OCI-LY3 (cell line): ENCODE measurements at regions not wholly inside any gene's neighbourhood (a gene's known extent, or its start where the extent isn't known, plus 50 kb on each side); places are given as distances from the start of the nearest gene placed in this dataset.

Source experiments
- H2AFZ ChIP-seq: fragments of 200-600, 300-600 bp; shearing (Covaris generic); 2 replicates; pipeline ENCODE4 v1.6.0; 2014; ENCODE audit warnings: antibody characterized with exemption, low read depth, low read length
- H3K27ac ChIP-seq: fragments of 200-600, 300-600 bp; sonication (generic); 2 replicates; pipeline ENCODE4 v1.5.1; 2014; ENCODE audit warnings: mild to moderate bottlenecking, low read length, moderate library complexity, mixed read lengths
- H3K27me3 ChIP-seq: fragments of 200-600, 300-600 bp; sonication (generic); 2 replicates; pipeline ENCODE4 v1.6.1; 2014; ENCODE audit warnings: low read depth, low read length, mixed read lengths
- H3K36me3 ChIP-seq: fragments of 200-600, 300-600 bp; sonication (generic); replicated peaks from 2 replicates; pipeline ENCODE3; 2014; ENCODE audit warnings: low read depth, low read length, mixed read lengths
- H3K4me1 ChIP-seq: fragments of 300-600, 200-600 bp; sonication (generic); 2 replicates; pipeline ENCODE4 v1.6.1; 2014; ENCODE audit warnings: low read length, mixed read lengths
- H3K4me2 ChIP-seq: fragments of 200-600, 300-600 bp; sonication (generic); 2 replicates; pipeline ENCODE4 v1.6.1; 2014; ENCODE audit warnings: low read length, mixed read lengths
- H3K4me3 ChIP-seq: fragments of 300-600, 200-600 bp; sonication (generic); 2 replicates; pipeline ENCODE4 v1.5.1; 2014; ENCODE audit warnings: antibody characterized with exemption, mild to moderate bottlenecking, low read length, moderate library complexity
- H3K79me2 ChIP-seq: fragments of 300-600, 200-600 bp; shearing (Covaris generic); 2 replicates; pipeline ENCODE4 v1.6.1; 2014; ENCODE audit warnings: mild to moderate bottlenecking, low read length, mixed read lengths
- H3K9ac ChIP-seq: fragments of 300-600, 200-600 bp; shearing (Covaris generic); 2 replicates; pipeline ENCODE4 v1.6.0; 2014; ENCODE audit warnings: mild to moderate bottlenecking, low read length, moderate library complexity
- H3K9me3 ChIP-seq: fragments of 200-600, 300-600 bp; shearing (Covaris generic); 2 replicates; pipeline ENCODE4 v1.6.1; 2014; ENCODE audit warnings: low read length, mixed read lengths; ENCODE audit not compliant: insufficient read depth
- H4K20me1 ChIP-seq: fragments of 200-600, 300-600 bp; sonication (generic); 2 replicates; pipeline ENCODE4 v1.6.1; 2016; ENCODE audit warnings: low read length, mixed read lengths; ENCODE audit not compliant: insufficient read depth
- CTCF ChIP-seq: fragments of 200-600, 300-600 bp; sonication (generic); IDR thresholded peaks from 2 replicates; pipeline ENCODE4 v1.5.1; 2014; ENCODE audit warnings: antibody characterized with exemption, low read length, low read depth
- EZH2phosphoT487 ChIP-seq: fragments of 200-600 bp; shearing (Covaris generic); IDR thresholded peaks from 2 replicates; pipeline ENCODE4 v1.6.1; 2018; ENCODE audit warnings: antibody characterized with exemption, mixed run types, low read depth

- H3K9ac ChIP-seq = no peak overlapping the region
- no peaks in the 10 kb centered on the region for H3K79me2 ChIP-seq
- TF ChIP-seq EZH2phosphoT487 (no peak), CTCF (no peak)
- H3K4me3 ChIP-seq = no peak overlapping the region
- H2AFZ ChIP-seq = no peak overlapping the region
- H4K20me1 ChIP-seq = no peaks in the 10 kb centered on the region
- H3K27ac ChIP-seq = no peak overlapping the region
- no peaks in the 10 kb centered on the region for H3K36me3 ChIP-seq
- H3K27me3 ChIP-seq = no peaks in the 10 kb centered on the region
- no peaks in the 10 kb centered on the region for H3K9me3 ChIP-seq
- H3K4me1 ChIP-seq = no peaks in the 10 kb centered on the region
- no peak overlapping the region for H3K4me2 ChIP-seq
Measured at GRCh38 chr10:44468525-44468924, 83.6 kb upstream of the CXCL12 start.

DNA sequence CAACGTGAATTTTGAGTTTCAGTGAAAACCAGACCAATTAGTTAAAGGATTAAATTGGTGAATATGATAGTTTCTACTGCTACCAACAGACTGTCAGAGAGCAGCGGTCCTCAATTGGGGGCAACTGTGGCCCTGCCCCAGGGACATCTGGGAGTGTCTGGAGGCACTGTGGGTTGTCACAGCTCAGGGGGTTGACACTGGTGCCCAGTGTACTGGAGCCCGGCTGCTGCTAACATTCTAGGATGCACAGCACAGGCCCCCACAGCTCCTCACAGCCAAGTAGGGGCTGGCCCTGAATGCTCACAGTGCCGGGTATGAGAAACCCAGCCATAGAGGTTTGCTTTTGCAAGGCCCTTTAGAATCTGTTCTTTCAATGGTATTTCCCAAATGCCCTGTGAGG lies 84.1 kb upstream of the CXCL12 start:
- H3K27ac ChIP-seq = no peak overlapping the region
- no peaks in the 10 kb centered on the region for H3K36me3 ChIP-seq
- TF ChIP-seq EZH2phosphoT487 (no peak), CTCF (no peak)
- H3K9me3 ChIP-seq = no peaks in the 10 kb centered on the region
- no peak overlapping the region for H3K4me3 ChIP-seq
- no peaks in the 10 kb centered on the region for H3K4me1 ChIP-seq
- no peak overlapping the region for H3K4me2 ChIP-seq
- no peaks in the 10 kb centered on the region for H4K20me1 ChIP-seq
- H3K9ac ChIP-seq = no peak overlapping the region
- H3K27me3 ChIP-seq = no peaks in the 10 kb centered on the region
- no peak overlapping the region for H2AFZ ChIP-seq
- no peaks in the 10 kb centered on the region for H3K79me2 ChIP-seq

GRCh38 chr10:44470784-44471183 lies 85.9 kb upstream of the CXCL12 start:
- Histone ChIP-seq H3K36me3 (no peaks in the 10 kb centered on the region), H3K27me3 (no peaks in the 10 kb centered on the region), H4K20me1 (no peaks in the 10 kb centered on the region), H3K9ac (no peak overlapping the region), H2AFZ (no peak overlapping the region), H3K4me1 (no peaks in the 10 kb centered on the region), H3K4me3 (no peak overlapping the region), H3K79me2 (no peaks in the 10 kb centered on the region), H3K4me2 (no peak overlapping the region), H3K9me3 (no peaks in the 10 kb centered on the region), H3K27ac (no peak overlapping the region)
- TF ChIP-seq EZH2phosphoT487 = no peak
- no peak for TF ChIP-seq CTCF

DNA sequence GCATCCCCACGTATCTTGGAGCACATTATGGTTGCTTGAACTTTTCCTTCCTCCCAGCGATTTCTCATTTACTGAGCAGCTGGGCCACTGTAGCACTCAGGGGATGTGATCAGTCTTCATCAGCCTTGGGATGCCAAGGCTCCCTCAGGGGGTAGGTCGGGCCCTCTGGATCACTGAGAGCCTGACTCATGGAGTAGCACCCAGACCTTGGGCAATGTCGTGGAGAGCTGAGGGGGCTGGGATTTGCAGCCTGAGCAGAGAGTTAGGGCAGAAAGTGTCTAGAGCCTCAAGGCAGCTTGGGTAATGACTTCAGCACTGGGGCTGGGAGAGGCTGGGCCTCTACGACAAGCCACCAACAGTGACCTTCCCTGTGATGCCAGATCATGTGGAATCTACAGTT lies 86.5 kb upstream of the CXCL12 start:
- no peak overlapping the region for H3K4me3 ChIP-seq
- H2AFZ ChIP-seq = no peak overlapping the region
- TF ChIP-seq EZH2phosphoT487 (no peak), CTCF (no peak)
- H3K9me3 ChIP-seq = no peaks in the 10 kb centered on the region
- H3K79me2 ChIP-seq = no peaks in the 10 kb centered on the region
- no peak overlapping the region for H3K4me2 ChIP-seq
- H3K27me3 ChIP-seq = no peaks in the 10 kb centered on the region
- no peak overlapping the region for H3K27ac ChIP-seq
- H3K4me1 ChIP-seq = no peaks in the 10 kb centered on the region
- no peaks in the 10 kb centered on the region for H3K36me3 ChIP-seq
- no peaks in the 10 kb centered on the region for H4K20me1 ChIP-seq
- H3K9ac ChIP-seq = no peak overlapping the region
